ENCODE measurements at regions not wholly inside any gene's neighbourhood (a gene's known extent, or its start where the extent isn't known, plus 50 kb on each side); places are given as distances from the start of the nearest gene placed in this dataset.

- no peak for TF ChIP-seq CTCF (IDR thresholded peaks at IDR 0.05; ENCODE audit: control insufficient read depth, extremely low read depth, insufficient read depth)
- DNase-seq (ENCODE audit: low read depth): no peak
- no peak overlapping the region for H3K4me3 ChIP-seq (ENCODE audit: low read depth, low read length)
These were observed 78.5 kb upstream of the FBRSL1 start for GRCh38 chr12:132411457-132411856.

DNA sequence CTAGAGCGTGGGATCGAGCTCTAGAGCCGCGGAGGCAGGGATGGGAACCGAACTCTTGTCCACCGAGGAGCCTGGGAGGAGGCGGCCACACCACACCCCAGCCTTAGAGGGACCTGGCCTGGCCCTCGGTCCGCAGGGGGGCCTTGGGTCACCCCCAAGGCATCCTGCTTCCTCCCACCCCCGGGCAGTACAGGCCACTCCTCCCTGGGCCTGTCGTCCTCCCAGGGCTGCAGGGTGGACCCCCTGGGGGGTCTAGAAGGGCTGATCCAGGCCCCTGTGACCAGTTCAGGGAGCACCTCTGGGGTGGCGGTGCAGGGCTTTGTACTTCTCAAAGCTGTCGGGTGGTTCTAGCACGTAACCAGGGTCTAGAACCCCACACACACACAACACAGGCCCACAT is 79.1 kb upstream of the FBRSL1 start:
- no peak for TF ChIP-seq CTCF (IDR thresholded peaks at IDR 0.05; ENCODE audit: control insufficient read depth, extremely low read depth, insufficient read depth)
- H3K4me3 ChIP-seq (ENCODE audit: low read depth, low read length): no peak overlapping the region
- DNase-seq (ENCODE audit: low read depth): no peak

DNA sequence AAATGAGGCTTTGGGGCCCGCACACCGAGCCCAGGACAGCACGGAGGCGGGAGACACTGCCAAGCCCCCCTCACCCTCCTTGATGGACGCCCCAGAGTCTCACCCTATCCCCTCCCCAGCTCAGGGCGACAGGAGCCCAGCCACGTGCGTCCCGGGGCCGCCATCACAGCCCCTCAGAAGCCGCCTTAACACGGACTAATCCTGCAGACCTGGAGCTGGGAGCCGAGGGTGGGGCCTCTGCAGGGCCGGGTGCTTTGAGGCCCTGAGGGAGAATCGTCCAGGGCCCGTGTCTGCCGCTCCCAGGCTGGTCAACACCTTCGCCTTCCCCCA is 79.7 kb upstream of the FBRSL1 start:
- DNase-seq (ENCODE audit: low read depth): no peak
- no peak for TF ChIP-seq CTCF (IDR thresholded peaks at IDR 0.05; ENCODE audit: control insufficient read depth, extremely low read depth, insufficient read depth)

DNA sequence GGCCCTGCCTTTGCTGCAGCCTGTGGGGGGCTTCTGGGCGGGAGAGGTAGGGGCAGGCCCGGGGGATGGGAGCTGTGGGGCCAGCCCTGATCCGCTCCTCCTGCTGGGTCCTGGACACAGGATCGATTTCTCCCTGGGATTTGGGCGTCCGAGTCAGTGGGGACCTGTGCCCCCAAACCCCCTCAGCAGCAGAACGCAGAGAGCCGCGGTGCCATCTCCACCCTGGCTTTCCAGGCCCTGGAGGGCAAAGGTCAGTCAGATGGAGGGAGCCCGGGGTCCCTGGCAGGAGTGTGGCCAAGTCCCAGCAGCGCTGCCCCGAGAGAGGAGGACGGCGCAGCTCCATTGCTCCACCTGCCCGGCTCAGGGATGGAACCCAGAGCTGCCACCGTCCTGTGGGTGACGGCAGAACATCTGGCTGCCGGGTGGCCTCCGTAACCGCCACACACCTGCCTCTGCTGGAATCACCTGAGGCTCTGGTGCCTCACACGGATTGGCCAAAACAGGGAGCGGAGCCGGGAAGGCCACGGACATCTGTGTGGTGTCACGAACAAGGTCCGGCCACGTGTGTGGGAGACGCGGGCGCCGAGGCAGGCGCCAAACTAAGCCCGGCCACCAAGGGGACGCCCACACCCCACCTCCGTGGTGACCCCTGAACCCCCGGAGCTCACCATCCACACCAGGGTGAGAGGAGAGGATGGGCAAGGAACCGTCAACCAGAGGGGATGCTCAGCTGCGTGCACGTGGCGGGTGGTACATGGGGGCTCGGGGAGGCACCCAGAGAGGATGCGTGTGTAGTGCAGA is 80.3 kb upstream of the FBRSL1 start:
- DNase-seq (ENCODE audit: low read depth): no peak
- TF ChIP-seq CTCF (IDR thresholded peaks at IDR 0.05; ENCODE audit: control insufficient read depth, extremely low read depth, insufficient read depth): no peak
- no peak overlapping the region for H3K4me3 ChIP-seq (ENCODE audit: low read depth, low read length)

More for the DNA sequence above, 79.7 kb upstream of the FBRSL1 start:
- H3K4me3 ChIP-seq (ENCODE audit: low read depth, low read length): no peak overlapping the region

DNA sequence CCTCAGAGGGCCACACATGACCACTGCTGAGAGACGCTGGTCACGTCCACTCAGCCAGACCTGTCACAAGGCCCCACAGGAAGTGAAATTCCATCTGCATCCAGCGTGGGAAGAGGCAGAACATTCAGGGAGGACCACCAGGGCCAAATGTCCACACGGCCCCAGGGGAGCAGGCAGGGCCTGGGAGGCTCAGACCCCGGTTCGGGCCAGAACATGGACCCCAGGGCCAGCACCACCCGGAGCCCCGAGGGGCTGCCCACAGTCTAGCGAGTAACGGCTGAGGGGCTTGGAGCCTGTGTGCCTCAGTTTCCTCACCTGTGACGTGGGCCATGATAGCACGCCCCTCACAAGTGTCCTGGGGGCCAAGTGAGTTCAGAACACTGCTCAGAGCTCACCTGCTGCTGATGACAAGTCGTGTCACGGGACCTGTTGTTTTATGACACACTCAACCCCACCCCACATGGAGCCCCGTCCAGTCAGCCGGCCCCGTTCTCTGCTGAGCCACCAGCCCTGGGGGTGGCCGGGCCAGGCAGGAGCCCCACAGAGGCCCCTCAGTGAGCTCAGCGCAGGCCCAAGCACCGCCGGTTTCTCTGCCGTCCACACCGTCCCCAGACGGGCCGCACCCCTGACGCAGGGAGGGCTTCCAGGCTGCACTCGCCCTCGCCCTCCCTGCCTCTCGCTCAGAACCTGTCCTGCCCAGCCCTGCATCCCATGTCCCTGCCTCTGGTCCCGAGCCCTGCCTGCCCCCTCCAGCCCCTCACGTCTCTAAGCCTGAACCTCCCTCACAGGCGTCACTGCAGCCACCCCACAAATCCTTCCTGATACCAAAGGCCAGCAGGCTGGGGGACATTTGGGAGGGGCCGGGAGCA is 79.5 kb upstream of the GALNT9 start:
- H3K4me3 ChIP-seq (ENCODE audit: low read depth, low read length): no peak overlapping the region
- TF ChIP-seq CTCF (IDR thresholded peaks at IDR 0.05; ENCODE audit: control insufficient read depth, extremely low read depth, insufficient read depth): no peak
- no peak for DNase-seq (ENCODE audit: low read depth)

DNA sequence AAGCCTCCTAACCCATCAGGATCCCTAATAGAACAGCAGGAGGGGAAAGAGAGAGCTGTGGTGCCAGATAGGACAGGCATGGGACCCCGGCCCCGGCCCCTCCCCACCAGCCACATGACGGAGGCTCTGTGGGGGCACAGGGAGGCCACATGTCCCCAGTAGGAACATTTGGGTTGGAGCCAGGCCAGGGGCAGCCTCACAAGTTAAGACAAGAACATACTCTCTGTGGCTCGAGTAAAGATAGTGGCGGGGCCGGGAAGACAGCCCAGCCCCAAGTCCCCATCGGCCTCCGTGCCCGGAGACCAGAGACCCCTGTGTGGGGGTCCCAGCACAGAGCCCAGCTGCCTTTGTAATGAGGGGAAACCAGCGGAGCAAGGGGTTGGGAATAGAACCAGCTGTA is 78.6 kb upstream of the GALNT9 start:
- DNase-seq (ENCODE audit: low read depth): no peak

More for the DNA sequence above, 78.6 kb upstream of the GALNT9 start:
- no peak for TF ChIP-seq CTCF (IDR thresholded peaks at IDR 0.05; ENCODE audit: control insufficient read depth, extremely low read depth, insufficient read depth)
- H3K4me3 ChIP-seq (ENCODE audit: low read depth, low read length): no peak overlapping the region
